ENCODE measurements at regions not wholly inside any gene's neighbourhood (a gene's known extent, or its start where the extent isn't known, plus 50 kb on each side); places are given as distances from the start of the nearest gene placed in this dataset.

GRCh38 chr11:120024046-120024445, 113.9 kb downstream of the TRIM29 start:
- 0 out of 2 replicates have a peak, but pooled peaks cover 5% of the 10 kb centered on the region for H3K9me2 ChIP-seq (ENCODE audit: insufficient read depth)
- H3K36me3 ChIP-seq (ENCODE audit: insufficient read depth), result no peaks in the 10 kb centered on the region
- peaks cover 10% of the 10 kb centered on the region for H3K4me1 ChIP-seq (ENCODE audit: insufficient read depth)
- H3K36me3 Mint-ChIP-seq (ENCODE audit: low read depth), result no peaks in the 10 kb centered on the region; the same call in 2 of the 3 replicates
- TF ChIP-seq ETS1 (IDR thresholded peaks at IDR 0.05) (no peak), EZH2phosphoT487 (IDR thresholded peaks at IDR 0.05; ENCODE audit: unreplicated experiment) (no peak), CREB1 (CRISPR knock-in tag; IDR thresholded peaks at IDR 0.05; ENCODE audit: low read depth) (no peak), POLR2AphosphoS5 (IDR thresholded peaks at IDR 0.05; ENCODE audit: low read depth) (no peak), JUNB (IDR thresholded peaks at IDR 0.05; ENCODE audit: unreplicated experiment) (no peak), ZNF114 (CRISPR knock-in tag; IDR thresholded peaks at IDR 0.05) (no peak), REST (IDR thresholded peaks at IDR 0.05; ENCODE audit: unreplicated experiment) (no peak), STAT1 (IDR thresholded peaks at IDR 0.05; ENCODE audit: unreplicated experiment) (no peak), CTCF (conservative IDR thresholded peaks at IDR 0.05; ENCODE audit: low read depth in 2 of 2) (no peak), EZH2 (IDR thresholded peaks at IDR 0.05; ENCODE audit: low read depth, unreplicated experiment) (no peak)
- H3K27me3 ChIP-seq (ENCODE audit: insufficient read depth), result no peaks in the 10 kb centered on the region
- peaks cover 6% of the 10 kb centered on the region for H3K27me3 Mint-ChIP-seq (ENCODE audit: insufficient read depth, low read depth, poor library complexity)
- peaks cover 22% of the 10 kb centered on the region for H3K4me1 Mint-ChIP-seq
- H4K20me1 ChIP-seq (replicated peaks; ENCODE audit: insufficient read depth), result no peaks in the 10 kb centered on the region
- H3K27ac ChIP-seq (ENCODE audit: low read depth), result no peak overlapping the region
- H3K4me2 ChIP-seq, result no peak overlapping the region
- H3K79me2 ChIP-seq (replicated peaks; ENCODE audit: insufficient read depth), result no peaks in the 10 kb centered on the region
- 0 out of 3 replicates have a peak, but pooled peaks cover 2% of the 10 kb centered on the region for H3K9me3 Mint-ChIP-seq
- ATAC-seq (peak; percentile 65), DNase-seq (ENCODE audit: low spot score) (no peak)
- no peak overlapping the region for H3K4me3 Mint-ChIP-seq
- no peak overlapping the region for H3K27ac Mint-ChIP-seq
- no peaks in the 10 kb centered on the region for H3F3A ChIP-seq (replicated peaks; ENCODE audit: low read depth)
- no peak overlapping the region for H2AFZ ChIP-seq
- no peak overlapping the region for H3K4me3 ChIP-seq
